Lung (tissue), 11 donors: ENCODE measurements at regions not wholly inside any gene's neighbourhood (a gene's known extent, or its start where the extent isn't known, plus 50 kb on each side); places are given as distances from the start of the nearest gene placed in this dataset.
"Not testable (repeated sequence)": the region's sequence is repeated elsewhere in the genome, so short reads cannot be mapped to it uniquely, and the experiment has no call there.

Source experiments
- ATAC-seq: fragments of 200-7000 bp; cut with Tn5 transposase; one replicate; pipeline ENCODE4 v1.9.1; 2020; ENCODE audit warnings: moderate number of reproducible peaks; ENCODE audit not compliant: insufficient read depth, low FRiP score
- DNase-seq, 3 donors: peaks; one replicate each; pipeline ENCODE4 v3.0.0-alpha.2; 2013 to 2017
- H3K27ac ChIP-seq, 2 donors: one replicate each; pipeline ENCODE4 v1.5.1; 2013; ENCODE audit warnings: mild to moderate bottlenecking in 2 of 2, moderate library complexity in 2 of 2, control low read depth in 1 of 2, inconsistent platforms in 1 of 2, low read depth in 1 of 2, low read length in 1 of 2
- H3K27me3 ChIP-seq, 3 donors: one replicate each; pipeline ENCODE4 v1.5.1; 2013; ENCODE audit warnings: low read length in 2 of 3; ENCODE audit not compliant: control insufficient read depth in 3 of 3, insufficient read depth in 3 of 3
- H3K36me3 ChIP-seq, 4 donors: one replicate each; pipeline ENCODE4 v1.5.1; 2013; ENCODE audit warnings: low read length in 4 of 4, mild to moderate bottlenecking in 1 of 4, moderate library complexity in 1 of 4; ENCODE audit not compliant: control insufficient read depth in 4 of 4, insufficient read depth in 4 of 4
- H3K4me1 ChIP-seq, 5 donors: one replicate each; pipeline ENCODE4 v1.5.1; 2013; ENCODE audit warnings: low read length in 5 of 5, mild to moderate bottlenecking in 2 of 5, moderate library complexity in 1 of 5; ENCODE audit not compliant: control insufficient read depth in 5 of 5, insufficient read depth in 5 of 5
- H3K4me3 ChIP-seq: one replicate; pipeline ENCODE4 v1.5.1; 2013; ENCODE audit warnings: mild to moderate bottlenecking, control low read depth, moderate library complexity
- H3K9ac ChIP-seq, 2 donors: one replicate each; pipeline ENCODE4 v1.5.1; 2013; ENCODE audit warnings: low read length in 2 of 2, control low read depth in 1 of 2; ENCODE audit not compliant: insufficient read depth in 1 of 2
- H3K9me3 ChIP-seq, 4 donors: one replicate each; pipeline ENCODE4 v1.5.1; 2013; ENCODE audit warnings: low read length in 3 of 4, mild to moderate bottlenecking in 1 of 4, moderate library complexity in 1 of 4; ENCODE audit not compliant: control insufficient read depth in 4 of 4, insufficient read depth in 3 of 4
- WGBS, 2 donors: extraction: QIAGEN DNeasy Blood & Tissue Kit; methylation state at CpG; one replicate each; pipeline ENCODE4 v1.1.7; 2013; 5-methylcytosine and 5-hydroxymethylcytosine counted together
- TF ChIP-seq, protein P1 (sequence below): IDR thresholded peaks from 2 replicates; pipeline ENCODE4 v1.5.1; 2012; ENCODE audit warnings: mild to moderate bottlenecking; ENCODE audit errors: control extremely low read depth, extremely low read depth
- donor health status: control.
- donor health status: control.
- donor health status: Bipolar disorder and iron deficiency.
- donor health status: healthy.
- donor health status: DM: yes; HTN: yes; CAD: no.

DNA sequence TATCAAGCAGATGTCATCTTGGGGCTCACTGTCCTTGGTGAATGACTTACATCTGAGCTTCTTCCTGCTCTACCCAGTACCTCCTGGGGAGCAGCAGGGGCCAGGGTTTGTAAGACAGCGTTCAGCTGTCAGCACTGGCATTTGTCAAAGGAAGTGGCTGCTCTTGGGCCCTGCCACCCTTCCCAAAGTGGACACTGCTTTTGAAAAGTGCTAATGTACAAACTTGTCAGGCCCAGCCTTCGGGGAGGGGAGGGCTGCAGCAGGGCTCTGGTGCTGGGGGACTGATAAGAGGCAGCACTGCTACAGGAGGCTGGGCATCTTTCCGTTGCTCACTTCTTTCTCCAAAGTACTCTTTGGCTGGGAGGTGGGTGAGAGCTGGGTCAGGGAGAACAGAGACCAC lies 59.8 kb upstream of the RBM19 start:
- H3K9ac ChIP-seq = no peak overlapping the region
- H3K27ac ChIP-seq = no peak overlapping the region
- H3K4me3 ChIP-seq = no peak overlapping the region
- H3K4me1 ChIP-seq = no peaks in the 10 kb centered on the region
- H3K36me3 ChIP-seq = no peaks in the 10 kb centered on the region
- ATAC-seq (no peak), DNase-seq (no peak)
- TF ChIP-seq, protein P1, sequence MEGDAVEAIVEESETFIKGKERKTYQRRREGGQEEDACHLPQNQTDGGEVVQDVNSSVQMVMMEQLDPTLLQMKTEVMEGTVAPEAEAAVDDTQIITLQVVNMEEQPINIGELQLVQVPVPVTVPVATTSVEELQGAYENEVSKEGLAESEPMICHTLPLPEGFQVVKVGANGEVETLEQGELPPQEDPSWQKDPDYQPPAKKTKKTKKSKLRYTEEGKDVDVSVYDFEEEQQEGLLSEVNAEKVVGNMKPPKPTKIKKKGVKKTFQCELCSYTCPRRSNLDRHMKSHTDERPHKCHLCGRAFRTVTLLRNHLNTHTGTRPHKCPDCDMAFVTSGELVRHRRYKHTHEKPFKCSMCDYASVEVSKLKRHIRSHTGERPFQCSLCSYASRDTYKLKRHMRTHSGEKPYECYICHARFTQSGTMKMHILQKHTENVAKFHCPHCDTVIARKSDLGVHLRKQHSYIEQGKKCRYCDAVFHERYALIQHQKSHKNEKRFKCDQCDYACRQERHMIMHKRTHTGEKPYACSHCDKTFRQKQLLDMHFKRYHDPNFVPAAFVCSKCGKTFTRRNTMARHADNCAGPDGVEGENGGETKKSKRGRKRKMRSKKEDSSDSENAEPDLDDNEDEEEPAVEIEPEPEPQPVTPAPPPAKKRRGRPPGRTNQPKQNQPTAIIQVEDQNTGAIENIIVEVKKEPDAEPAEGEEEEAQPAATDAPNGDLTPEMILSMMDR = no peak
- peaks cover 0 to 11% (median 0%) of the 10 kb centered on the region in 4 donors for H3K9me3 ChIP-seq
- H3K27me3 ChIP-seq = peaks cover 0 to 2% (median 0%) of the 10 kb centered on the region in 3 donors
- 34 to 49% methylated on average over 3 of the region's 3 CpGs for WGBS, 2 donors

DNA sequence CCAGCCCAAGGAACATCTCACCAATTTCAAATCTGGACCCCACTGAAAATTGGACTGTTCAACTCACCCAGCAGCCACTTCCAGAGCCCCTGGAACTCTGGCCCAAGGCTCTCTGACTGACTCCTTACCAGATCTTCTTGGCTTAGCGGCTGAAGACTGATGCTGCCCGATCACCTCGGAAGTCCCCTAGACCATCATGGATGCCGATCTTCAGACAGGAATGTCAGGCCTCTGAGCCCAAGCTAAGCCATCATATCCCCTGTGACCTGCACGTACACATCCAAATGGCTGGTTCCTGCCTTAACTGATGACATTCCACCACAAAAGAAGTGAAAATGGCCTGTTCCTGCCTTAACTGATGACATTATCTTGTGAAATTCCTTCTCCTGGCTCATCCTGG lies 56.0 kb upstream of the RBM19 start:
- peaks cover 0 to 18% (median 0%) of the 10 kb centered on the region in 3 donors for H3K27me3 ChIP-seq
- not testable (repeated sequence) for H3K9me3 ChIP-seq, H3K4me3 ChIP-seq, H3K4me1 ChIP-seq, ATAC-seq, H3K27ac ChIP-seq, H3K36me3 ChIP-seq, DNase-seq, H3K9ac ChIP-seq
- 88 to 92% methylated on average over 5 of the region's 5 CpGs for WGBS, 2 donors

DNA sequence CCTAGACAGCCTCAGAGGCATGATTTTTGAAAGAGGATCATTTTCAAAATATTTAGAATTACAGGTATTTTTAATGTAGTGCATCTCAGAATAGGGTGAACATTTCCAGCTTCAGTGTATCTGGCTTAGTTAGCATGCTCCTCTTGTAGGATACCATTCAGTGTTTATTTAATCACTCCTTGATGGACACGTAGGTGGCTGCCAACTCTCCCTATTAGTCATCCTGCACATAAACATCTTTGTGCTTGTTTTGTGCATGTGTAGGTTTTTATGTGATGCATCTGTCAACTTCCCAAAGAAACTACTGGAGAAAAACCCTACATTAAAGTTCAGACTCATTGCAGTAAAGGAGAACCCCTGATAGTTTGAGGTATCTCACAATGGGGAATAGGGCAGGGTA lies 52.5 kb upstream of the RBM19 start:
- H3K4me1 ChIP-seq = no peaks in the 10 kb centered on the region
- H3K36me3 ChIP-seq = no peaks in the 10 kb centered on the region
- H3K27me3 ChIP-seq = peaks cover 0 to 21% (median 0%) of the 10 kb centered on the region in 3 donors
- H3K4me3 ChIP-seq = no peak overlapping the region
- ATAC-seq (no peak), DNase-seq (no peak)
- no peaks in the 10 kb centered on the region for H3K9me3 ChIP-seq
- TF ChIP-seq, protein P1 = no peak
- 19 to 48% methylated on average over 1 of the region's 1 CpG for WGBS, 2 donors
- H3K27ac ChIP-seq = no peak overlapping the region
- no peak overlapping the region for H3K9ac ChIP-seq
